ENCODE measurements at regions not wholly inside any gene's neighbourhood (a gene's known extent, or its start where the extent isn't known, plus 50 kb on each side); places are given as distances from the start of the nearest gene placed in this dataset.
"Not testable (repeated sequence)": the region's sequence is repeated elsewhere in the genome, so short reads cannot be mapped to it uniquely, and the experiment has no call there.

DNA sequence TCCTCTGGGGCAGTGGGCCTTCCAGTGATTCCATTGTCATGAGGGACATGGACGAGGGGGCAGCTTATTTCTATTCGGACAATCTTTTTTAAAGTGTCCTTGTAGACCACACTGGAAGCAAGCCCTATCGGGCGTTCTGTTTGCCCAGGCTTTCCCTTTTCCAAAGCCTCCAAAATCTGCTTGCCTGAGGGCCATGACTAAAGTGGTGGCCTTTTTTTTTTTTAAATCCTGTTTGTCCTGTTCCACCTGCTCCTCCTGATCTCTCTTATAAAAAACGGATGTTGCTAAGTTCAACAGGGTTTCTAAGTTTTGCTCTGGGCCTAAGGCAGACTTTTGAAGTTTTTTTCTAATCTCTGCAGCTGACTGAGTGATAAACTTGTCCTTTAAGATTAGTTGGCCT lies 1380.1 kb downstream of the SI start:
- not testable (repeated sequence) for TF ChIP-seq POLR2A (IDR thresholded peaks at IDR 0.05)
- TF ChIP-seq, protein P1, sequence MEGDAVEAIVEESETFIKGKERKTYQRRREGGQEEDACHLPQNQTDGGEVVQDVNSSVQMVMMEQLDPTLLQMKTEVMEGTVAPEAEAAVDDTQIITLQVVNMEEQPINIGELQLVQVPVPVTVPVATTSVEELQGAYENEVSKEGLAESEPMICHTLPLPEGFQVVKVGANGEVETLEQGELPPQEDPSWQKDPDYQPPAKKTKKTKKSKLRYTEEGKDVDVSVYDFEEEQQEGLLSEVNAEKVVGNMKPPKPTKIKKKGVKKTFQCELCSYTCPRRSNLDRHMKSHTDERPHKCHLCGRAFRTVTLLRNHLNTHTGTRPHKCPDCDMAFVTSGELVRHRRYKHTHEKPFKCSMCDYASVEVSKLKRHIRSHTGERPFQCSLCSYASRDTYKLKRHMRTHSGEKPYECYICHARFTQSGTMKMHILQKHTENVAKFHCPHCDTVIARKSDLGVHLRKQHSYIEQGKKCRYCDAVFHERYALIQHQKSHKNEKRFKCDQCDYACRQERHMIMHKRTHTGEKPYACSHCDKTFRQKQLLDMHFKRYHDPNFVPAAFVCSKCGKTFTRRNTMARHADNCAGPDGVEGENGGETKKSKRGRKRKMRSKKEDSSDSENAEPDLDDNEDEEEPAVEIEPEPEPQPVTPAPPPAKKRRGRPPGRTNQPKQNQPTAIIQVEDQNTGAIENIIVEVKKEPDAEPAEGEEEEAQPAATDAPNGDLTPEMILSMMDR (IDR thresholded peaks at IDR 0.05): not testable (repeated sequence)

All from heart left ventricle (tissue), 13 donors.